PC-3 (cell line): ENCODE measurements at regions not wholly inside any gene's neighbourhood (a gene's known extent, or its start where the extent isn't known, plus 50 kb on each side); places are given as distances from the start of the nearest gene placed in this dataset.

Experiments
- EZH2 ChIP-seq: fragments of 300-600 bp; sonication (generic); IDR thresholded peaks from one replicate; pipeline ENCODE4 v1.6.1; 2017; ENCODE audit warnings: antibody characterized with exemption, mild to moderate bottlenecking, low read length; ENCODE audit not compliant: unreplicated experiment
- TF ChIP-seq, protein P1 (sequence below): fragments of 300-600 bp; sonication (generic); conservative IDR thresholded peaks from 2 replicates; pipeline ENCODE4 v1.5.1; 2017; ENCODE audit warnings: antibody characterized with exemption, low read depth, mild to moderate bottlenecking, low read length

DNA sequence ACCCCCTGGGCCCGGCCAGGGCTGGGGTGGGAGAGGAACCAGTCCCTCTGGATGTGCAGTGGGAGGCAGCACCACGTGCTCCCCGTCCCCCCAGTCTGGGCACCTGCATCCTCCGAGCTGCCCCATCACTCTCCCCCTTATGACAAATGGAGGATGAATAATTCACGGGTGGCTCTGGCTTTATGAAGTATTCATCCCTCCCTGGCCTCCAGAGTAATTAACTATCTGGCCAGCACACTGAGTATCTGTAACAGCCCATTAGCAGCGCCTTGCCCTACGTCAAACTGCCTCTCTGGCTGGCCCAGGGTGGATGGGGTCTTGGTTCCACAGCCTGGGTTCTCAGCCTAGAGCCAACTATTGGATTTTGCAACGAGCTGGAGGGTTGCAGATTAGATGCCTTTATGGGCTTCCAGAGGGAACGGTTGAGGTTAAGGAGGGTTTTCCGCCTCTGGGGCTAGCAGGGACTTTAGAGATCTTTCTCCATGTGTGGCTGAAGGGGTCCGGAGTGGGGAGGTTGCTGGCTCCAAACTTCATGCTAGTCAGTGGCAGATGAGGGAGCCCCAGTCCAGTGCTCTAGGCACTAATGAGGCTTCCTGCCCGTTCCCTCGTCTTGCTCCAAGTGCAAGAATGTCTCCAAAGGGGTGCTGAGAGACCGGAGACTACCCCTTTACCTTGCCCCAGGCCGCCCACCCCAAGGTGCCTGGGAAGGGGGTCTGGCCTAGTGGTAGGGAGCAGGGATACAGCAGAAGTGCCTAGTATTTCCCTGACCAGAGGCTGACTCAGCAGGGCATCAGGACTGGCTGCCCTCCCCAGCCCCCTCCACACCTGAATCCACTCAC is 53.5 kb upstream of the MLN start:
- no peak for TF ChIP-seq EZH2
- TF ChIP-seq, protein P1, sequence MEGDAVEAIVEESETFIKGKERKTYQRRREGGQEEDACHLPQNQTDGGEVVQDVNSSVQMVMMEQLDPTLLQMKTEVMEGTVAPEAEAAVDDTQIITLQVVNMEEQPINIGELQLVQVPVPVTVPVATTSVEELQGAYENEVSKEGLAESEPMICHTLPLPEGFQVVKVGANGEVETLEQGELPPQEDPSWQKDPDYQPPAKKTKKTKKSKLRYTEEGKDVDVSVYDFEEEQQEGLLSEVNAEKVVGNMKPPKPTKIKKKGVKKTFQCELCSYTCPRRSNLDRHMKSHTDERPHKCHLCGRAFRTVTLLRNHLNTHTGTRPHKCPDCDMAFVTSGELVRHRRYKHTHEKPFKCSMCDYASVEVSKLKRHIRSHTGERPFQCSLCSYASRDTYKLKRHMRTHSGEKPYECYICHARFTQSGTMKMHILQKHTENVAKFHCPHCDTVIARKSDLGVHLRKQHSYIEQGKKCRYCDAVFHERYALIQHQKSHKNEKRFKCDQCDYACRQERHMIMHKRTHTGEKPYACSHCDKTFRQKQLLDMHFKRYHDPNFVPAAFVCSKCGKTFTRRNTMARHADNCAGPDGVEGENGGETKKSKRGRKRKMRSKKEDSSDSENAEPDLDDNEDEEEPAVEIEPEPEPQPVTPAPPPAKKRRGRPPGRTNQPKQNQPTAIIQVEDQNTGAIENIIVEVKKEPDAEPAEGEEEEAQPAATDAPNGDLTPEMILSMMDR: no peak
